DND-41 (cell line): ENCODE measurements at regions not wholly inside any gene's neighbourhood (a gene's known extent, or its start where the extent isn't known, plus 50 kb on each side); places are given as distances from the start of the nearest gene placed in this dataset.

Source experiments
- ATAC-seq: fragments of 200-7000 bp; cut with Tn5 transposase; 3 replicates; pipeline ENCODE4 v1.9.1; 2021; ENCODE audit warnings: low read depth; ENCODE audit not compliant: insufficient read depth
- DNase-seq: peaks from one replicate; pipeline ENCODE4 v3.0.0-alpha.2; 2020
- H2AFZ ChIP-seq: 2 replicates; pipeline ENCODE4 v1.6.0; 2012; ENCODE audit warnings: low read depth, low read length
- H3K27ac ChIP-seq: 2 replicates; pipeline ENCODE4 v1.5.1; 2012; ENCODE audit warnings: low read length, inconsistent platforms
- H3K27me3 ChIP-seq: fragments of 200-600 bp; sonication (generic); 2 replicates; pipeline ENCODE4 v1.6.0; 2012; ENCODE audit warnings: low read length, mild to moderate bottlenecking, inconsistent platforms; ENCODE audit not compliant: insufficient read depth, poor library complexity
- H3K36me3 ChIP-seq: 2 replicates; pipeline ENCODE4 v1.5.1; 2012; ENCODE audit warnings: low read length, inconsistent platforms; ENCODE audit not compliant: insufficient read depth
- H3K4me1 ChIP-seq: 2 replicates; pipeline ENCODE4 v1.5.1; 2012; ENCODE audit warnings: mild to moderate bottlenecking, low read length; ENCODE audit not compliant: insufficient read depth
- H3K4me2 ChIP-seq: 2 replicates; pipeline ENCODE4 v1.6.0; 2012; ENCODE audit warnings: mild to moderate bottlenecking, moderate library complexity, low read length, inconsistent platforms; ENCODE audit not compliant: insufficient read depth
- H3K4me3 ChIP-seq, 2 experiments: fragments of 200-600 bp in 1 of 2; shearing (Covaris generic) in 1 of 2; 2 replicates each; pipeline ENCODE4 v1.5.1; 2012 to 2016; ENCODE audit warnings: inconsistent platforms in 2 of 2, low read length in 2 of 2, mild to moderate bottlenecking in 2 of 2, low read depth in 1 of 2, moderate library complexity in 1 of 2
- H3K79me2 ChIP-seq: 2 replicates; pipeline ENCODE4 v1.6.0; 2012; ENCODE audit warnings: low read length, inconsistent platforms; ENCODE audit not compliant: insufficient read depth
- H3K9ac ChIP-seq: 2 replicates; pipeline ENCODE4 v1.6.0; 2012; ENCODE audit warnings: low read depth, mild to moderate bottlenecking, inconsistent platforms, low read length, moderate library complexity
- H3K9me3 ChIP-seq: 2 replicates; pipeline ENCODE4 v1.5.1; 2012; ENCODE audit warnings: low read length, moderate library complexity, mild to moderate bottlenecking, inconsistent platforms; ENCODE audit not compliant: insufficient read depth, severe bottlenecking
- H4K20me1 ChIP-seq: 2 replicates; pipeline ENCODE4 v1.6.0; 2012; ENCODE audit warnings: low read length; ENCODE audit not compliant: insufficient read depth
- CTCF ChIP-seq: IDR thresholded peaks from 2 replicates; pipeline ENCODE4 v1.5.1; 2012; ENCODE audit warnings: borderline replicate concordance, low read length, moderate library complexity, mild to moderate bottlenecking; ENCODE audit not compliant: poor library complexity, severe bottlenecking; ENCODE audit errors: extremely low read depth
- EZH2 ChIP-seq: IDR thresholded peaks from 3 replicates; pipeline ENCODE4 v1.6.1; 2012; ENCODE audit warnings: borderline replicate concordance, low read depth, mild to moderate bottlenecking, moderate library complexity, low read length, inconsistent platforms; ENCODE audit not compliant: severe bottlenecking

GRCh38 chr18:34092796-34093195 is 131.9 kb downstream of the NOL4 start:
- no peak for ATAC-seq
- Histone ChIP-seq H3K9me3 (no peaks in the 10 kb centered on the region), H3K4me3 (no peak overlapping the region)

GRCh38 chr18:34086370-34086769 is 138.3 kb downstream of the NOL4 start:
- TF ChIP-seq CTCF = no peak
- TF ChIP-seq EZH2 = no peak
- H3K4me2 ChIP-seq = no peak overlapping the region
- no peak overlapping the region for H3K9ac ChIP-seq
- no peaks in the 10 kb centered on the region for H3K79me2 ChIP-seq
- ATAC-seq (no peak), DNase-seq (no peak)
- H3K27me3 ChIP-seq = no peaks in the 10 kb centered on the region
- no peaks in the 10 kb centered on the region for H3K36me3 ChIP-seq
- no peaks in the 10 kb centered on the region for H3K9me3 ChIP-seq
- H3K27ac ChIP-seq = no peak overlapping the region
- H4K20me1 ChIP-seq = no peaks in the 10 kb centered on the region
- H2AFZ ChIP-seq = no peak overlapping the region
- H3K4me3 ChIP-seq = no peak overlapping the region
- no peaks in the 10 kb centered on the region for H3K4me1 ChIP-seq

More at GRCh38 chr18:34092796-34093195, 131.9 kb downstream of the NOL4 start:
- no peaks in the 10 kb centered on the region for H3K79me2 ChIP-seq
- no peaks in the 10 kb centered on the region for H3K4me1 ChIP-seq
- H2AFZ ChIP-seq = no peak overlapping the region
- H4K20me1 ChIP-seq = no peaks in the 10 kb centered on the region
- no peaks in the 10 kb centered on the region for H3K36me3 ChIP-seq
- no peak for TF ChIP-seq EZH2
- TF ChIP-seq CTCF = no peak
- H3K27me3 ChIP-seq = no peaks in the 10 kb centered on the region
- no peak overlapping the region for H3K9ac ChIP-seq
- no peak overlapping the region for H3K4me2 ChIP-seq
- DNase-seq = no peak
- no peak overlapping the region for H3K27ac ChIP-seq

- ATAC-seq = no peak
- no peak overlapping the region for H3K9ac ChIP-seq
- H3K27ac ChIP-seq = no peak overlapping the region
- H3K27me3 ChIP-seq = no peaks in the 10 kb centered on the region
- no peak for DNase-seq
- no peaks in the 10 kb centered on the region for H3K9me3 ChIP-seq
- H3K36me3 ChIP-seq = no peaks in the 10 kb centered on the region
- H3K4me1 ChIP-seq = no peaks in the 10 kb centered on the region
- TF ChIP-seq CTCF (no peak), EZH2 (no peak)
- no peaks in the 10 kb centered on the region for H3K79me2 ChIP-seq
- H3K4me2 ChIP-seq = no peak overlapping the region
- H4K20me1 ChIP-seq = no peaks in the 10 kb centered on the region
- no peak overlapping the region for H3K4me3 ChIP-seq
- no peak overlapping the region for H2AFZ ChIP-seq
Measured at GRCh38 chr18:34085140-34085739, 139.5 kb downstream of the NOL4 start.

- Histone ChIP-seq H3K79me2 (no peaks in the 10 kb centered on the region), H3K4me1 (no peaks in the 10 kb centered on the region), H2AFZ (no peak overlapping the region), H3K4me2 (no peak overlapping the region), H3K27ac (no peak overlapping the region), H3K4me3 (no peak overlapping the region), H3K9ac (no peak overlapping the region), H3K9me3 (no peaks in the 10 kb centered on the region), H3K36me3 (no peaks in the 10 kb centered on the region), H3K27me3 (no peaks in the 10 kb centered on the region), H4K20me1 (no peaks in the 10 kb centered on the region)
- no peak for TF ChIP-seq EZH2
- no peak for TF ChIP-seq CTCF
- ATAC-seq = no peak
- DNase-seq = no peak
Measured at GRCh38 chr18:34084635-34085034, 140.1 kb downstream of the NOL4 start.
